HG03571 (cell line): ENCODE measurements at regions not wholly inside any gene's neighbourhood (a gene's known extent, or its start where the extent isn't known, plus 50 kb on each side); places are given as distances from the start of the nearest gene placed in this dataset.

Experiments used
- ATAC-seq: cut with Tn5 transposase; IDR thresholded peaks from one replicate; pipeline ENCODE4 v1.9.1; 2021; ENCODE audit not compliant: unreplicated experiment

GRCh38 chr2:142180820-142181533 is 50.2 kb upstream of the LRP1B start:
- no peak for ATAC-seq
